CD14-positive monocyte (primary cell): ENCODE measurements at regions not wholly inside any gene's neighbourhood (a gene's known extent, or its start where the extent isn't known, plus 50 kb on each side); places are given as distances from the start of the nearest gene placed in this dataset.

Source experiments
- DNase-seq, 3 donors: peaks; one replicate each; pipeline ENCODE4 v3.0.0-alpha.2; 2011 to 2022
- H2AFZ ChIP-seq: 2 replicates; pipeline ENCODE4 v1.6.0; 2012; ENCODE audit warnings: mild to moderate bottlenecking, low read depth, low read length, inconsistent platforms; ENCODE audit not compliant: insufficient read depth, poor library complexity, severe bottlenecking
- H3K27ac ChIP-seq, 2 donors: 1 replicate in 1 of 2; 2 replicates in 1 of 2; pipeline ENCODE4 v1.5.1; 2012 to 2013; ENCODE audit warnings: low read length in 2 of 2, control low read depth in 1 of 2, inconsistent platforms in 1 of 2, low read depth in 1 of 2, mild to moderate bottlenecking in 1 of 2
- H3K27me3 ChIP-seq, 2 donors: one replicate each; pipeline versions ENCODE4 v1.6.0 to v1.6.1; 2011 to 2013; ENCODE audit warnings: low read length in 2 of 2; ENCODE audit not compliant: control insufficient read depth in 2 of 2, insufficient read depth in 2 of 2
- H3K36me3 ChIP-seq, 2 donors: replicated peaks in 1 of 2; 1 replicate in 1 of 2; 2 replicates in 1 of 2; pipeline versions ENCODE4 v1.5.1 to v1.6.1; 2012 to 2013; ENCODE audit warnings: low read length in 2 of 2, control low read depth in 1 of 2, inconsistent platforms in 1 of 2, mild to moderate bottlenecking in 1 of 2; ENCODE audit not compliant: insufficient read depth in 2 of 2, control insufficient read depth in 1 of 2
- H3K4me1 ChIP-seq, 2 donors: 1 replicate in 1 of 2; 2 replicates in 1 of 2; pipeline versions ENCODE4 v1.5.1 to v1.6.1; 2012 to 2013; ENCODE audit warnings: low read length in 2 of 2, control low read depth in 1 of 2, inconsistent platforms in 1 of 2, mild to moderate bottlenecking in 1 of 2, moderate library complexity in 1 of 2; ENCODE audit not compliant: insufficient read depth in 2 of 2, control insufficient read depth in 1 of 2
- H3K4me2 ChIP-seq: replicated peaks from 2 replicates; pipeline ENCODE3; 2012; ENCODE audit warnings: low read length, moderate library complexity, mild to moderate bottlenecking; ENCODE audit not compliant: poor library complexity, severe bottlenecking; ENCODE audit errors: extremely low read depth
- H3K4me3 ChIP-seq, 3 experiments: fragments of 200-600 bp in 1 of 3; sonication (generic) in 1 of 3; replicated peaks in 1 of 3; 1 replicate in 2 of 3; 2 replicates in 1 of 3; pipeline ENCODE4 v1.5.1; 2011 to 2013; ENCODE audit warnings: low read length in 3 of 3, mild to moderate bottlenecking in 3 of 3, control low read depth in 2 of 3, low read depth in 2 of 3, inconsistent platforms in 1 of 3, moderate library complexity in 1 of 3
- H3K79me2 ChIP-seq: 2 replicates; pipeline ENCODE4 v1.6.0; 2012; ENCODE audit warnings: mild to moderate bottlenecking, control low read depth, inconsistent platforms, low read length, moderate library complexity; ENCODE audit not compliant: insufficient read depth
- H3K9ac ChIP-seq: 2 replicates; pipeline ENCODE4 v1.6.0; 2017; ENCODE audit warnings: low read length, mild to moderate bottlenecking; ENCODE audit not compliant: insufficient read depth, poor library complexity, severe bottlenecking
- H3K9me3 ChIP-seq, 2 donors: replicated peaks in 1 of 2; 1 replicate in 1 of 2; 2 replicates in 1 of 2; pipeline versions ENCODE4 v1.5.1 to v1.6.1; 2012 to 2013; ENCODE audit warnings: low read length in 2 of 2, control low read depth in 1 of 2; ENCODE audit not compliant: control insufficient read depth in 1 of 2, insufficient read depth in 1 of 2
- H4K20me1 ChIP-seq: 2 replicates; pipeline ENCODE4 v1.6.0; 2012; ENCODE audit warnings: mild to moderate bottlenecking, low read length, control low read depth, moderate library complexity; ENCODE audit not compliant: insufficient read depth
- H3K27ac Mint-ChIP-seq, 7 donors: one replicate each; pipeline ENCODE4 v1.8.0; 2020; ENCODE audit warnings: mild to moderate bottlenecking in 7 of 7, mixed read lengths in 7 of 7, moderate library complexity in 6 of 7, inconsistent platforms in 2 of 7
- H3K27me3 Mint-ChIP-seq, 3 donors: one replicate each; pipeline ENCODE4 v1.8.0; 2021 to 2022; ENCODE audit warnings: low read depth in 3 of 3, mild to moderate bottlenecking in 3 of 3, mixed read lengths in 3 of 3, moderate library complexity in 3 of 3, inconsistent platforms in 1 of 3
- H3K36me3 Mint-ChIP-seq, 2 donors: one replicate each; pipeline ENCODE4 v1.8.0; 2020; ENCODE audit warnings: mixed read lengths in 2 of 2, inconsistent platforms in 1 of 2, mild to moderate bottlenecking in 1 of 2
- H3K4me1 Mint-ChIP-seq: one replicate; pipeline ENCODE4 v1.8.0; 2020; ENCODE audit warnings: mild to moderate bottlenecking, mixed read lengths
- H3K4me3 Mint-ChIP-seq, 2 donors: one replicate each; pipeline ENCODE4 v1.8.0; 2020; ENCODE audit warnings: mild to moderate bottlenecking in 2 of 2, mixed read lengths in 2 of 2, moderate library complexity in 1 of 2
- H3K9me3 Mint-ChIP-seq, 7 donors: one replicate each; pipeline ENCODE4 v1.8.0; 2020 to 2022; ENCODE audit warnings: mixed read lengths in 7 of 7, mild to moderate bottlenecking in 6 of 7, moderate library complexity in 6 of 7, inconsistent platforms in 2 of 7
- WGBS: methylation state at CpG from one replicate; pipeline ENCODE4 v1.1.5; 2013; ENCODE audit warnings: missing lambda C conversion rate; ENCODE audit not compliant: insufficient coverage; 5-methylcytosine and 5-hydroxymethylcytosine counted together
- intact Hi-C, 2 donors: fragments of 100-400 bp; cut with micrococcal nuclease; formaldehyde crosslinking; loops; one replicate each; pipeline versions ENCODE4 v1.15.0 to v1.15.1; 2023
- TF ChIP-seq, protein P1 (sequence below): fragments of 200-600 bp; IDR thresholded peaks from one replicate; pipeline ENCODE4 v1.8.0; 2022; ENCODE audit warnings: antibody characterized with exemption, mild to moderate bottlenecking

GRCh38 chr4:173879509-173879908 is 349.5 kb upstream of the HAND2 start:
- no peak for DNase-seq
- peaks cover 0 to 13% (median 5%) of the 10 kb centered on the region in 3 donors for H3K27me3 Mint-ChIP-seq
- Histone ChIP-seq H3K36me3 (no peaks in the 10 kb centered on the region), H4K20me1 (no peaks in the 10 kb centered on the region), H2AFZ (no peak overlapping the region), H3K4me2 (no peak overlapping the region), H3K27ac (no peak overlapping the region), H3K4me3 (no peak overlapping the region), H3K9ac (no peak overlapping the region), H3K27me3 (peaks cover 0 to 3% of the 10 kb centered on the region in 2 donors), H3K9me3 (no peaks in the 10 kb centered on the region), H3K4me1 (no peaks in the 10 kb centered on the region), H3K79me2 (no peaks in the 10 kb centered on the region)
- no peak overlapping the region for H3K27ac Mint-ChIP-seq
- no peaks in the 10 kb centered on the region for H3K36me3 Mint-ChIP-seq
- TF ChIP-seq, protein P1, sequence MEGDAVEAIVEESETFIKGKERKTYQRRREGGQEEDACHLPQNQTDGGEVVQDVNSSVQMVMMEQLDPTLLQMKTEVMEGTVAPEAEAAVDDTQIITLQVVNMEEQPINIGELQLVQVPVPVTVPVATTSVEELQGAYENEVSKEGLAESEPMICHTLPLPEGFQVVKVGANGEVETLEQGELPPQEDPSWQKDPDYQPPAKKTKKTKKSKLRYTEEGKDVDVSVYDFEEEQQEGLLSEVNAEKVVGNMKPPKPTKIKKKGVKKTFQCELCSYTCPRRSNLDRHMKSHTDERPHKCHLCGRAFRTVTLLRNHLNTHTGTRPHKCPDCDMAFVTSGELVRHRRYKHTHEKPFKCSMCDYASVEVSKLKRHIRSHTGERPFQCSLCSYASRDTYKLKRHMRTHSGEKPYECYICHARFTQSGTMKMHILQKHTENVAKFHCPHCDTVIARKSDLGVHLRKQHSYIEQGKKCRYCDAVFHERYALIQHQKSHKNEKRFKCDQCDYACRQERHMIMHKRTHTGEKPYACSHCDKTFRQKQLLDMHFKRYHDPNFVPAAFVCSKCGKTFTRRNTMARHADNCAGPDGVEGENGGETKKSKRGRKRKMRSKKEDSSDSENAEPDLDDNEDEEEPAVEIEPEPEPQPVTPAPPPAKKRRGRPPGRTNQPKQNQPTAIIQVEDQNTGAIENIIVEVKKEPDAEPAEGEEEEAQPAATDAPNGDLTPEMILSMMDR = no peak
- WGBS = no CpG with 5 or more reads among the region's 5 CpGs
- intact Hi-C loops = no loop called here
- peaks cover 0 to 4% (median 0%) of the 10 kb centered on the region in 7 donors for H3K9me3 Mint-ChIP-seq
- no peak overlapping the region for H3K4me3 Mint-ChIP-seq
- no peaks in the 10 kb centered on the region for H3K4me1 Mint-ChIP-seq

- no CpG with 5 or more reads among the region's 5 CpGs for WGBS
- peaks cover 0 to 3% of the 10 kb centered on the region in 2 donors for H3K27me3 ChIP-seq
- H2AFZ ChIP-seq = no peak overlapping the region
- H3K9me3 Mint-ChIP-seq = peaks cover 0 to 2% (median 0%) of the 10 kb centered on the region in 7 donors
- H3K4me1 ChIP-seq = no peaks in the 10 kb centered on the region
- peaks cover 0 to 13% (median 5%) of the 10 kb centered on the region in 3 donors for H3K27me3 Mint-ChIP-seq
- H3K4me3 Mint-ChIP-seq = no peak overlapping the region
- no peak overlapping the region for H3K9ac ChIP-seq
- intact Hi-C loops = no loop called here
- TF ChIP-seq, protein P1 = no peak
- no peak overlapping the region for H3K4me2 ChIP-seq
- no peaks in the 10 kb centered on the region for H4K20me1 ChIP-seq
- no peak overlapping the region for H3K4me3 ChIP-seq
- no peaks in the 10 kb centered on the region for H3K4me1 Mint-ChIP-seq
- no peaks in the 10 kb centered on the region for H3K9me3 ChIP-seq
- no peaks in the 10 kb centered on the region for H3K79me2 ChIP-seq
- no peaks in the 10 kb centered on the region for H3K36me3 ChIP-seq
- no peak overlapping the region for H3K27ac Mint-ChIP-seq
- H3K27ac ChIP-seq = no peak overlapping the region
- no peak for DNase-seq
- H3K36me3 Mint-ChIP-seq = no peaks in the 10 kb centered on the region
Measured at GRCh38 chr4:173878701-173879100, 348.7 kb upstream of the HAND2 start.
